Kidney (tissue), 13 donors: ENCODE measurements at regions not wholly inside any gene's neighbourhood (a gene's known extent, or its start where the extent isn't known, plus 50 kb on each side); places are given as distances from the start of the nearest gene placed in this dataset.

ENCODE experiments used
- DNase-seq, 5 donors: peaks; one replicate each; pipeline ENCODE4 v3.0.0-alpha.2; 2013 to 2020
- FAIRE-seq: peaks from 2 replicates; lab custom pipeline; 2012; peaks lifted over from hg19 to GRCh38; lab: Jason Lieb, UNC
- H3K27ac ChIP-seq, 2 donors: one replicate each; pipeline ENCODE4 v1.7.0; 2013; ENCODE audit warnings: low read depth in 2 of 2, low read length in 2 of 2, inconsistent platforms in 1 of 2
- H3K27me3 ChIP-seq: one replicate; pipeline ENCODE4 v1.7.1; 2013; ENCODE audit warnings: low read length, inconsistent platforms; ENCODE audit not compliant: control insufficient read depth, insufficient read depth
- H3K36me3 ChIP-seq, 3 donors: one replicate each; pipeline versions ENCODE4 v1.7.0 to v1.7.1; 2013; ENCODE audit warnings: low read length in 3 of 3, control low read depth in 1 of 3, inconsistent platforms in 1 of 3; ENCODE audit not compliant: insufficient read depth in 3 of 3, control insufficient read depth in 2 of 3
- H3K4me1 ChIP-seq, 3 donors: one replicate each; pipeline versions ENCODE4 v1.7.0 to v1.7.1; 2013; ENCODE audit warnings: low read length in 3 of 3, inconsistent platforms in 1 of 3, low read depth in 1 of 3; ENCODE audit not compliant: control insufficient read depth in 2 of 3, insufficient read depth in 2 of 3
- H3K4me3 ChIP-seq, 3 donors: one replicate each; pipeline versions ENCODE4 v1.7.0 to v1.8.1; 2013; ENCODE audit warnings: low read length in 3 of 3, control low read depth in 1 of 3, inconsistent platforms in 1 of 3
- H3K9ac ChIP-seq, 3 donors: one replicate each; pipeline versions ENCODE4 v1.7.0 to v1.7.1; 2013; ENCODE audit warnings: low read length in 3 of 3, control low read depth in 1 of 3, inconsistent platforms in 1 of 3
- H3K9me3 ChIP-seq, 3 donors: one replicate each; pipeline versions ENCODE4 v1.7.0 to v1.7.1; 2013; ENCODE audit warnings: low read length in 3 of 3, control low read depth in 1 of 3, inconsistent platforms in 1 of 3; ENCODE audit not compliant: control insufficient read depth in 2 of 3, insufficient read depth in 1 of 3
- intact Hi-C: fragments of 100-400 bp; cut with DNase I; formaldehyde crosslinking; loops from one replicate; pipeline ENCODE4 v1.11.1; 2022
- TF ChIP-seq, protein P1 (sequence below): IDR thresholded peaks from 3 replicates; pipeline ENCODE4 v1.5.1; 2012; ENCODE audit warnings: mild to moderate bottlenecking, moderate library complexity, borderline replicate concordance; ENCODE audit not compliant: insufficient read depth; ENCODE audit errors: extremely low read depth
- donor health status: control.
- donor health status: control.
- donor health status: control.
- donor health status: control.
- donor health status: control.
- donor health status: DM: yes; HTN: yes; CAD: no.
- donor health status: Normal renal cell carcinoma (clear cell type).

DNA sequence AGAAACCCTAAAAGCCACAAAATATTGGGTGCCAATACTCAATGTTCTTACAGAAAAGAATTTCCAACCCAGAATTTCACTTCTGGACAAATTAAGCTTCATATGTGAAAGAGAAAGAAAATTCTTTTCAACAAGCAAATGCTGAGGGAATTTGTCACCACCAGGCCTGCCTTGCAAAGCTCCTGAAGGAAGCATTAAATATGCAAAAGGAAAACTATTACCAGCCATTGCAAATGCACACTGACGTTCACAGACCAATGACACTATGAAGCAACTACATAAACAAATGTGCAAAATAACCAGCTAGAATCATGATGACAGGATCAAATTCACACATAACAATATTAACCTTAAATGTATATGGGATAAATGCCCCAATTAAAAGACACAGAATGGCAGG, 187.9 kb upstream of the BTBD3 start:
- FAIRE-seq (no peak), DNase-seq (no peak)
- no peak overlapping the region for H3K9ac ChIP-seq
- no peaks in the 10 kb centered on the region for H3K4me1 ChIP-seq
- H3K27me3 ChIP-seq: no peaks in the 10 kb centered on the region
- H3K9me3 ChIP-seq: no peaks in the 10 kb centered on the region
- H3K4me3 ChIP-seq: no peak overlapping the region
- no peak overlapping the region for H3K27ac ChIP-seq
- intact Hi-C loops: no loop called here
- no peaks in the 10 kb centered on the region for H3K36me3 ChIP-seq
- TF ChIP-seq, protein P1, sequence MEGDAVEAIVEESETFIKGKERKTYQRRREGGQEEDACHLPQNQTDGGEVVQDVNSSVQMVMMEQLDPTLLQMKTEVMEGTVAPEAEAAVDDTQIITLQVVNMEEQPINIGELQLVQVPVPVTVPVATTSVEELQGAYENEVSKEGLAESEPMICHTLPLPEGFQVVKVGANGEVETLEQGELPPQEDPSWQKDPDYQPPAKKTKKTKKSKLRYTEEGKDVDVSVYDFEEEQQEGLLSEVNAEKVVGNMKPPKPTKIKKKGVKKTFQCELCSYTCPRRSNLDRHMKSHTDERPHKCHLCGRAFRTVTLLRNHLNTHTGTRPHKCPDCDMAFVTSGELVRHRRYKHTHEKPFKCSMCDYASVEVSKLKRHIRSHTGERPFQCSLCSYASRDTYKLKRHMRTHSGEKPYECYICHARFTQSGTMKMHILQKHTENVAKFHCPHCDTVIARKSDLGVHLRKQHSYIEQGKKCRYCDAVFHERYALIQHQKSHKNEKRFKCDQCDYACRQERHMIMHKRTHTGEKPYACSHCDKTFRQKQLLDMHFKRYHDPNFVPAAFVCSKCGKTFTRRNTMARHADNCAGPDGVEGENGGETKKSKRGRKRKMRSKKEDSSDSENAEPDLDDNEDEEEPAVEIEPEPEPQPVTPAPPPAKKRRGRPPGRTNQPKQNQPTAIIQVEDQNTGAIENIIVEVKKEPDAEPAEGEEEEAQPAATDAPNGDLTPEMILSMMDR: no peak

DNA sequence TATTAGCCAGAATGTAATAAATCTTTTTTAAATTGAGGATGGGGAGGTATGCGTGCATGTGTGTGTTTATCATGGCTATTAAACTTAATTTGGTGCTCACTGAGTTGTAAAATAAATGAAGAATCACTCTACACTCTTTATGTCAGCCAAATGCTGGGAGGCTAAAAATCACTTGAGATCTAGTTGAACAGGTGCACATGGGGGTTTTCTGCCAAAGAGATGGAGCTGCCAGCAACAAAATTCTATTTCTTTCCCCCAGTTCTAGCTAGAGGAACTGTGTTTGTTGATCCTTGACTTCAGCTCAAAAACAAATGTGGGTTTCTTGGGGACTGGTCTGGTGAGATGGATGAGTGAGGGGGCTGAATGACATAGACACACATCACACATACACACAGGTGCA, 183.3 kb upstream of the BTBD3 start:
- DNase-seq (no peak), FAIRE-seq (no peak)
- H3K36me3 ChIP-seq: no peaks in the 10 kb centered on the region
- intact Hi-C loops: no loop called here
- no peak overlapping the region for H3K9ac ChIP-seq
- no peak overlapping the region for H3K27ac ChIP-seq
- no peaks in the 10 kb centered on the region for H3K27me3 ChIP-seq
- H3K4me3 ChIP-seq: no peak overlapping the region
- H3K9me3 ChIP-seq: no peaks in the 10 kb centered on the region
- TF ChIP-seq, protein P1: no peak
- H3K4me1 ChIP-seq: no peaks in the 10 kb centered on the region

DNA sequence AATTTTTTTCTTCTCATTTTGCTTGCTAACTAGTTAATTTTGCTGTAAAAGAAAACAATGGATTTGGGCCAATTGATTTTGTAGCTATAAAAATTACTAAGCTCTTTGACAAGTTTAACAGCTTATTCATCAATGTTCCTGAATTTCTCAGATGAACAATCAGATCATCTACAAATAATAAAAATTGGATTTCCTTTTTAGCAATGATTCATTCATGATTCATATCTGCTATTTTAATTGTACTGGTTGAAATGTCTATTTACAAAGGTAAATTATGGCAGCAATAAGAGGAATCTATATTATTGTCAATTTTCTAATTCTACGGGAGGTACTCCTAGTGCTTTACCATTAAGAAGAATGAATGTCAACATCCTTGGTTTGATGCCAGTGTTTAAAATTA, 178.8 kb upstream of the BTBD3 start:
- no peaks in the 10 kb centered on the region for H3K4me1 ChIP-seq
- no peak overlapping the region for H3K4me3 ChIP-seq
- no peak overlapping the region for H3K9ac ChIP-seq
- no peak for DNase-seq
- TF ChIP-seq, protein P1: no peak
- H3K27me3 ChIP-seq: no peaks in the 10 kb centered on the region
- H3K27ac ChIP-seq: no peak overlapping the region
- intact Hi-C loops: no loop called here
- FAIRE-seq: no peak
- H3K36me3 ChIP-seq: no peaks in the 10 kb centered on the region
- H3K9me3 ChIP-seq: no peaks in the 10 kb centered on the region

- Histone ChIP-seq H3K9me3 (no peaks in the 10 kb centered on the region), H3K4me1 (no peaks in the 10 kb centered on the region), H3K27me3 (no peaks in the 10 kb centered on the region), H3K9ac (no peak overlapping the region), H3K27ac (no peak overlapping the region), H3K36me3 (no peaks in the 10 kb centered on the region), H3K4me3 (no peak overlapping the region)
- TF ChIP-seq, protein P1: no peak
- DNase-seq (peak in 2 of 5 donors; percentile 5 to 10), FAIRE-seq (no peak)
- intact Hi-C loops: no loop called here
Observed at GRCh38 chr20:11740975-11741374, 176.7 kb upstream of the BTBD3 start.
